ENCODE measurements at regions not wholly inside any gene's neighbourhood (a gene's known extent, or its start where the extent isn't known, plus 50 kb on each side); places are given as distances from the start of the nearest gene placed in this dataset.

- no peak for DNase-seq (ENCODE audit: low spot score in 2 of 2)
- no peaks in the 10 kb centered on the region for H3K9me3 ChIP-seq
- H3K36me3 ChIP-seq: no peaks in the 10 kb centered on the region
- no peaks in the 10 kb centered on the region for H3K4me1 ChIP-seq
- H3K4me3 ChIP-seq: no peak overlapping the region
- no peak for TF ChIP-seq POLR2A (IDR thresholded peaks at IDR 0.05)
- no peak for TF ChIP-seq CTCF (IDR thresholded peaks at IDR 0.05)
- TF ChIP-seq POLR2AphosphoS5 (IDR thresholded peaks at IDR 0.05): no peak
- intact Hi-C loops (cut with DNase I; ENCODE audit: low total_unique reads): no loop called here
- H3K27ac ChIP-seq: peak overlapping the region in 1 of 2 donors; percentile 41
- no peaks in the 10 kb centered on the region for H3K27me3 ChIP-seq
Measured at GRCh38 chr15:95459273-95459672, 871.2 kb upstream of the NR2F2 start.

GRCh38 chr15:95464509-95464908, 866.0 kb upstream of the NR2F2 start:
- Histone ChIP-seq H3K4me1 (no peaks in the 10 kb centered on the region), H3K27ac (no peak overlapping the region), H3K36me3 (no peaks in the 10 kb centered on the region), H3K27me3 (no peaks in the 10 kb centered on the region), H3K4me3 (no peak overlapping the region), H3K9me3 (no peaks in the 10 kb centered on the region)
- DNase-seq (ENCODE audit: low spot score in 2 of 2): no peak
- no peak for TF ChIP-seq POLR2AphosphoS5 (IDR thresholded peaks at IDR 0.05)
- TF ChIP-seq CTCF (IDR thresholded peaks at IDR 0.05): no peak
- intact Hi-C loops (cut with DNase I; ENCODE audit: low total_unique reads): no loop called here

- Histone ChIP-seq H3K27ac (no peak overlapping the region), H3K9me3 (no peaks in the 10 kb centered on the region), H3K36me3 (no peaks in the 10 kb centered on the region), H3K27me3 (no peaks in the 10 kb centered on the region), H3K4me3 (no peak overlapping the region), H3K4me1 (no peaks in the 10 kb centered on the region)
- intact Hi-C loops (cut with DNase I; ENCODE audit: low total_unique reads): no loop called here
- TF ChIP-seq CTCF (IDR thresholded peaks at IDR 0.05) (no peak), POLR2AphosphoS5 (IDR thresholded peaks at IDR 0.05) (no peak), POLR2A (IDR thresholded peaks at IDR 0.05) (no peak)
- no peak for DNase-seq (ENCODE audit: low spot score in 2 of 2)
Measured at GRCh38 chr15:95468820-95469219, 861.7 kb upstream of the NR2F2 start.

GRCh38 chr15:95469496-95470000, 861.0 kb upstream of the NR2F2 start:
- H3K4me1 ChIP-seq: no peaks in the 10 kb centered on the region
- DNase-seq (ENCODE audit: low spot score in 2 of 2): no peak
- no peaks in the 10 kb centered on the region for H3K27me3 ChIP-seq
- intact Hi-C loops (cut with DNase I; ENCODE audit: low total_unique reads): no loop called here
- no peak overlapping the region for H3K27ac ChIP-seq
- no peaks in the 10 kb centered on the region for H3K9me3 ChIP-seq
- no peak overlapping the region for H3K4me3 ChIP-seq
- TF ChIP-seq POLR2AphosphoS5 (IDR thresholded peaks at IDR 0.05): no peak
- no peak for TF ChIP-seq CTCF (IDR thresholded peaks at IDR 0.05)
- no peak for TF ChIP-seq POLR2A (IDR thresholded peaks at IDR 0.05)
- H3K36me3 ChIP-seq: no peaks in the 10 kb centered on the region

- Histone ChIP-seq H3K4me1 (no peaks in the 10 kb centered on the region), H3K4me3 (no peak overlapping the region), H3K27ac (no peak overlapping the region), H3K36me3 (no peaks in the 10 kb centered on the region), H3K27me3 (no peaks in the 10 kb centered on the region), H3K9me3 (no peaks in the 10 kb centered on the region)
- no peak for DNase-seq (ENCODE audit: low spot score in 2 of 2)
- TF ChIP-seq POLR2AphosphoS5 (IDR thresholded peaks at IDR 0.05): no peak
- intact Hi-C loops (cut with DNase I; ENCODE audit: low total_unique reads): no loop called here
Measured at GRCh38 chr15:95470529-95470928, 860.0 kb upstream of the NR2F2 start.
